ENCODE measurements at regions not wholly inside any gene's neighbourhood (a gene's known extent, or its start where the extent isn't known, plus 50 kb on each side); places are given as distances from the start of the nearest gene placed in this dataset.

- TF ChIP-seq GLIS3 (CRISPR knock-in tag; IDR thresholded peaks at IDR 0.05) (no peak), RARB (CRISPR knock-in tag; IDR thresholded peaks at IDR 0.05) (no peak), TSHZ2 (CRISPR knock-in tag; IDR thresholded peaks at IDR 0.05) (no peak), CSDC2 (CRISPR knock-in tag; IDR thresholded peaks at IDR 0.05) (no peak), ARNTL (CRISPR knock-in tag; IDR thresholded peaks at IDR 0.05; ENCODE audit: borderline replicate concordance, low read depth) (no peak), OSR1 (CRISPR knock-in tag; IDR thresholded peaks at IDR 0.05) (no peak)
- TF ChIP-seq, protein P1, sequence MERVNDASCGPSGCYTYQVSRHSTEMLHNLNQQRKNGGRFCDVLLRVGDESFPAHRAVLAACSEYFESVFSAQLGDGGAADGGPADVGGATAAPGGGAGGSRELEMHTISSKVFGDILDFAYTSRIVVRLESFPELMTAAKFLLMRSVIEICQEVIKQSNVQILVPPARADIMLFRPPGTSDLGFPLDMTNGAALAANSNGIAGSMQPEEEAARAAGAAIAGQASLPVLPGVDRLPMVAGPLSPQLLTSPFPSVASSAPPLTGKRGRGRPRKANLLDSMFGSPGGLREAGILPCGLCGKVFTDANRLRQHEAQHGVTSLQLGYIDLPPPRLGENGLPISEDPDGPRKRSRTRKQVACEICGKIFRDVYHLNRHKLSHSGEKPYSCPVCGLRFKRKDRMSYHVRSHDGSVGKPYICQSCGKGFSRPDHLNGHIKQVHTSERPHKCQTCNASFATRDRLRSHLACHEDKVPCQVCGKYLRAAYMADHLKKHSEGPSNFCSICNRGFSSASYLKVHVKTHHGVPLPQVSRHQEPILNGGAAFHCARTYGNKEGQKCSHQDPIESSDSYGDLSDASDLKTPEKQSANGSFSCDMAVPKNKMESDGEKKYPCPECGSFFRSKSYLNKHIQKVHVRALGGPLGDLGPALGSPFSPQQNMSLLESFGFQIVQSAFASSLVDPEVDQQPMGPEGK (CRISPR knock-in tag; IDR thresholded peaks at IDR 0.05; ENCODE audit: borderline replicate concordance), result no peak
- TF ChIP-seq, protein P2, sequence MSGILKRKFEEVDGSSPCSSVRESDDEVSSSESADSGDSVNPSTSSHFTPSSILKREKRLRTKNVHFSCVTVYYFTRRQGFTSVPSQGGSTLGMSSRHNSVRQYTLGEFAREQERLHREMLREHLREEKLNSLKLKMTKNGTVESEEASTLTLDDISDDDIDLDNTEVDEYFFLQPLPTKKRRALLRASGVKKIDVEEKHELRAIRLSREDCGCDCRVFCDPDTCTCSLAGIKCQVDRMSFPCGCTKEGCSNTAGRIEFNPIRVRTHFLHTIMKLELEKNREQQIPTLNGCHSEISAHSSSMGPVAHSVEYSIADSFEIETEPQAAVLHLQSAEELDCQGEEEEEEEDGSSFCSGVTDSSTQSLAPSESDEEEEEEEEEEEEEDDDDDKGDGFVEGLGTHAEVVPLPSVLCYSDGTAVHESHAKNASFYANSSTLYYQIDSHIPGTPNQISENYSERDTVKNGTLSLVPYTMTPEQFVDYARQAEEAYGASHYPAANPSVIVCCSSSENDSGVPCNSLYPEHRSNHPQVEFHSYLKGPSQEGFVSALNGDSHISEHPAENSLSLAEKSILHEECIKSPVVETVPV (CRISPR knock-in tag; IDR thresholded peaks at IDR 0.05), result no peak
These were observed 515.1 kb downstream of the OMA1 start for GRCh38 chr1:58031416-58031815.
